CD4-positive, alpha-beta T cell treated with Interleukin-2 at 100 ng/mL for 4 hours (primary cell): ENCODE measurements at regions not wholly inside any gene's neighbourhood (a gene's known extent, or its start where the extent isn't known, plus 50 kb on each side); places are given as distances from the start of the nearest gene placed in this dataset.
"Not testable (repeated sequence)": the region's sequence is repeated elsewhere in the genome, so short reads cannot be mapped to it uniquely, and the experiment has no call there.

ENCODE experiments used
- DNase-seq: peaks from one replicate; pipeline ENCODE4 v3.0.0-alpha.2; 2020; ENCODE audit warnings: low spot score

GRCh38 chr5:115469904-115470516, 74.6 kb downstream of the FEM1C start:
- no peak for DNase-seq

GRCh38 chr5:115467628-115468027, 76.9 kb downstream of the FEM1C start:
- DNase-seq: no peak

- no peak for DNase-seq
These were observed 79.1 kb downstream of the FEM1C start for GRCh38 chr5:115465431-115465830.

GRCh38 chr5:115463983-115464382, 80.6 kb downstream of the FEM1C start:
- no peak for DNase-seq

- no peak for DNase-seq
These were observed 82.9 kb downstream of the FEM1C start for GRCh38 chr5:115461506-115462290.

- DNase-seq: no peak
These were observed 83.5 kb downstream of the FEM1C start for GRCh38 chr5:115461093-115461492.

- no peak for DNase-seq
These were observed 84.1 kb downstream of the FEM1C start for GRCh38 chr5:115460472-115460871.

- no peak for DNase-seq
These were observed 84.7 kb downstream of the FEM1C start for GRCh38 chr5:115459855-115460341.

- DNase-seq: no peak
These were observed 86.2 kb downstream of the FEM1C start for GRCh38 chr5:115458416-115458815.

- DNase-seq: no peak
These were observed 86.6 kb downstream of the FEM1C start for GRCh38 chr5:115458003-115458409.

GRCh38 chr5:115457571-115457970, 87.0 kb downstream of the FEM1C start:
- no peak for DNase-seq

GRCh38 chr5:115456539-115457040, 88.0 kb downstream of the FEM1C start:
- no peak for DNase-seq

GRCh38 chr5:115456056-115456455, 88.5 kb downstream of the FEM1C start:
- DNase-seq: no peak

- no peak for DNase-seq
These were observed 89.3 kb downstream of the FEM1C start for GRCh38 chr5:115455301-115455707.

- no peak for DNase-seq
These were observed 91.0 kb downstream of the FEM1C start for GRCh38 chr5:115453391-115454095.

- no peak for DNase-seq
These were observed 91.9 kb downstream of the FEM1C start for GRCh38 chr5:115452536-115453235.

- DNase-seq: no peak
These were observed 92.5 kb downstream of the FEM1C start for GRCh38 chr5:115452083-115452482.

- DNase-seq: no peak
These were observed 93.8 kb downstream of the FEM1C start for GRCh38 chr5:115450741-115451140.

- DNase-seq: not testable (repeated sequence)
These were observed 95.9 kb downstream of the FEM1C start for GRCh38 chr5:115448630-115449029.

GRCh38 chr5:115440782-115441451, 103.7 kb downstream of the FEM1C start:
- DNase-seq: no peak

GRCh38 chr5:115439639-115440038, 104.9 kb downstream of the FEM1C start:
- no peak for DNase-seq
